ENCODE measurements at regions not wholly inside any gene's neighbourhood (a gene's known extent, or its start where the extent isn't known, plus 50 kb on each side); places are given as distances from the start of the nearest gene placed in this dataset.
"Not testable (repeated sequence)": the region's sequence is repeated elsewhere in the genome, so short reads cannot be mapped to it uniquely, and the experiment has no call there.

DNA sequence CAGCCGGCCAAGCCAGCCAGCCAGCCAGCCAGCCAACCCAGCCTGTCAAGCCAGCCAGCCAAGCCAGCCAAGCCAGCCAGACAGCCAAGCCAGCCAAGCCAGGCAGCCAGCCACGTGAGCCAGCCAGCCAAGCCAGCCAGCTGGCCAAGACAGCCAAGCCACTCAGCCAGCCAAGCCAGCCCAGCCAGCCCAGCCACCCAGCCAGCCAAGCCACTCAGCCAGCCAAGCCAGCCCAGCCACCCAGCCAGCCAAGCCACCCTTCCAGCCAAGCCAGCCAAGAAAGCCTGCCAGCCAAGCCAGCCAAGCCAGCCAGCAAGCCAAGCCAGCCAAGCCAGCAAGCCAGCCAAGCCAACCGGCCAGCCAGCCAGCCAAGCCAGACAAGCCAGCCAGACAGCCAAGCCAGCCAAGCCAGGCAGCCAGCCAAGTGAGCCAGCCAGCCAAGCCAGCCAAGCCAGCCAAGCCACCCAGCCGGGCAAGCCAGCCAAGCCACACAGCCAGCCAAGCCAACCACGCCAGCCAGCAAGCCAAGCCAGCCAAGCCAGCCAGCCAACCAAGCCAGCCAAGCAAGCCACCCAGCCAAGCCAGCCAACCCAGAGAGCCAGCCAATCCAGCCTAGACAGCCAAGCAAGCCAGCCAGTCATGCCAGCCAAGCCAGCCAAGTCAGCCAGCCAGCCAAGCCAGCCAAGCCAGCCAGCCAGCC lies 199.5 kb downstream of the GOLGA6L6 start:
- peaks cover 37 to 59% (median 46%) of the 10 kb centered on the region in 11 experiments for H3K9me3 ChIP-seq (replicated peaks in 1 of 11)
- no peak overlapping the region for H3K4me2 ChIP-seq
- H3K27me3 ChIP-seq = no peaks in the 10 kb centered on the region
- H3K4me3 ChIP-seq = peak overlapping the region in 3 of 10 experiments; percentile 11 to 40 (median 33); a peak in 2 of 20 replicates
- H3K27ac ChIP-seq = no peak overlapping the region
- no peaks in the 10 kb centered on the region for H3K4me1 ChIP-seq
- no peaks in the 10 kb centered on the region for H3K36me3 ChIP-seq
- H3K9ac ChIP-seq = no peak overlapping the region
- H4K20me1 ChIP-seq = no peaks in the 10 kb centered on the region; a peak in 1 of 22 replicates
- no peak for TF ChIP-seq Cebpa-rat (IDR thresholded peaks at IDR 0.05)

DNA sequence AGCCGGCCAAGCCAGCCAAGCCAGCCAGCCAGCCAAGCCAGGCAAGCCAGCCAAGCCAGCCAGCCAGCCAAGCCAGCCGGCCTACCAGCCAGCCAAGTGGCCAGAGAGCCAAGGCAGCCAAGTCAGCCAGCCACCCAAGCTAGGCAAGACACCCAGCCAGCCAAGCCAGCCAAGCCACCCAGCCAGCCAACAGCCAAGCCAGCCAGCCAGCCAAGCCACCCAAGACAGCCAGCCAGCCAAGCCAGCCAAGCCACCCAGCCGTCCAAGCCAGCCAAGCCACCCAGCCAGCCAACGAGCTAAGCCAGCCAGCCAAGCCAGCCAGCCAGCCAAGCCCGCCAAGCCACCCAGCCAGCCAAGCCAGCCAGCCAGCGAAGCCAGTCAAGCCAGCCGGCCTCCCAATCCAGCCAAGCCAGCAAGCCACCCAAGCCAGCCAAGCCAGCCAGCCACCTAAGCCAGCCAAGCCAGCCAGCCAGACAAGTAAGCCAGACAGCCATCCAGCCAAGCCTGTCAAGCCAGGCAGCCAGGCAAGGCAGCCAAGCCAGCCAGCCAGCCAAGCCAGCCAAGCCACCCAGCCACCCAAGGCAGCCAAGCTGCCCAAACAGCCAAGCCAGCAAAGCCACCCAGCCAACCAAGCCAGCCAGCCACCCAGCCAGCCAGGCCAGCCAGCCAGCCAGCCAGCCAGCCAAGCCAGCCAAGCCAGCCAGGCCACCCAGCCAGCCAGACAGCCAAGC lies 200.5 kb downstream of the GOLGA6L6 start:
- Histone ChIP-seq H3K27me3 (no peaks in the 10 kb centered on the region), H3K4me3 (peak overlapping the region in 7 of 10 experiments; percentile 0 to 17 (median 8); a peak in 9 of 20 replicates), H3K27ac (no peak overlapping the region), H3K9ac (no peak overlapping the region), H3K4me2 (no peak overlapping the region), H3K9me3 (replicated peaks in 1 of 11) (peaks cover 41 to 62% (median 51%) of the 10 kb centered on the region in 11 experiments), H3K36me3 (no peaks in the 10 kb centered on the region), H4K20me1 (no peaks in the 10 kb centered on the region), H3K4me1 (no peaks in the 10 kb centered on the region)
- TF ChIP-seq Cebpa-rat (IDR thresholded peaks at IDR 0.05) = peak in 4 of 11 experiments; percentile 3 to 24 (median 5); a peak in 3 of 22 replicates

DNA sequence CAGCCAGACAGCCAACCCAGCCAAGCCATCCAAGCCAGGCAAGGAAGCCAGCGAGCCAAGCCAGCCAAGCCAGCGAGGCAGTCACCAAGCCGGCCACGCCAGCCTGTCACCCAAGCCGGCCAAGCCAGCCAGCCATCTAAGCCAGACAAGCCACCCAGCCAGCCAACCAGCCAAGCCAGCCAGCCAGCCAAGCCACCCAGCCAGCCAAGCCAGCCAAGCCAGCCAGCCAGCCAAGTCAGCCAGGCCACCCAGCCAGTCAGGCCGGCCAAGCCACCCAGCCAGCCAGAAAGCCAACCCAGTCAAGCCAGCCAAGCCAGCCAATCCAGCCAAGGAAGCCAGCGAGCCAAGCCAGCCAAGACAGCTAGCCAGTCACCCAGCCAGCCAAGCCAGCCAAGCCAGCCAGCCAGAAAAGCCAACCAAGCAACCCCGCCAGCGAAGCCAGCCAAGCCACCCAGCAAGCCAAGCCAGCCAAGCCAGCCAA lies 201.2 kb downstream of the GOLGA6L6 start:
- no peaks in the 10 kb centered on the region for H3K27me3 ChIP-seq
- H3K4me3 ChIP-seq = peak overlapping the region in 3 of 10 experiments; percentile 2 to 8 (median 8); a peak in 1 of 20 replicates
- no peak overlapping the region for H3K9ac ChIP-seq
- no peak overlapping the region for H3K27ac ChIP-seq
- no peak overlapping the region for H3K4me2 ChIP-seq
- H4K20me1 ChIP-seq = no peaks in the 10 kb centered on the region
- H3K9me3 ChIP-seq (replicated peaks in 1 of 11) = peaks cover 41 to 62% (median 51%) of the 10 kb centered on the region in 11 experiments
- no peaks in the 10 kb centered on the region for H3K36me3 ChIP-seq
- TF ChIP-seq Cebpa-rat (IDR thresholded peaks at IDR 0.05) = peak in 1 of 11 experiments; percentile 8; a peak in 2 of 22 replicates
- no peaks in the 10 kb centered on the region for H3K4me1 ChIP-seq

DNA sequence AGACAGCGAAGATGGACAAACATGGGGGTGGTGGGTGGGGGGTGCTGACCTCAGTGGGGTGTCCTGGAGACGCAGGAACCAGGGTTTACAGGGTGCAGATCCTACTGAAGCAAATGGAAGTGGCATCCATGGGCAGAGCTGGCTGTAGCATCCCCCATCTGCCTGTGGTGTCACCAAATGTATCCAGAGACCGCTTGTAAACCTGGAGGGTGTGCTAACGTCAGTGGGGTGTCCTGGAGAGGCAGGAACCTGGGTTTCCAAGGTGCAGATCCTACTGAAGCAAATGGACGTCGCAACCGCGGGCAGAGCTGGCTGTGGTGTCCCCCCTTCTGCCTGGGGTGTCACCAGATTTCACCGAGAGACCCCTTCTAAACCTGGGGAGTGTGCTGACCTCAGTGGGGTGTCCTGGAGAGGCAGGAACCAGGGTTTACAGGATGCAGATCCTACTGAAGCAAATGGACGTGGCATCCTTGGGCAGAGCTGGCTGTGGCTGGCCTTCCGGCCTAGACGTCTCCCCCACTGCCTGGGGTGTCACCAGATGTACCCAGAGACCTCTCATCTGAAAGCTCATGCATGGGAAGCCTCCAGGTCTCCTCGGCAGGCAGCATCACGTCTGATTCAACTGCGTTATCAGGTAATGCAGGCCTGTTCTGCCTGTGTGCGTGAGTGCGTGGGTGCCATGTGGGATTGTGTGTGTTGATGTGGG lies 202.4 kb downstream of the GOLGA6L6 start:
- H3K27ac ChIP-seq, H3K27me3 ChIP-seq, H4K20me1 ChIP-seq, H3K4me3 ChIP-seq, H3K36me3 ChIP-seq, H3K9ac ChIP-seq, H3K4me2 ChIP-seq, H3K4me1 ChIP-seq: not testable (repeated sequence)
- peaks cover 41 to 53% (median 50%) of the 10 kb centered on the region in 11 experiments for H3K9me3 ChIP-seq (replicated peaks in 1 of 11)

DNA sequence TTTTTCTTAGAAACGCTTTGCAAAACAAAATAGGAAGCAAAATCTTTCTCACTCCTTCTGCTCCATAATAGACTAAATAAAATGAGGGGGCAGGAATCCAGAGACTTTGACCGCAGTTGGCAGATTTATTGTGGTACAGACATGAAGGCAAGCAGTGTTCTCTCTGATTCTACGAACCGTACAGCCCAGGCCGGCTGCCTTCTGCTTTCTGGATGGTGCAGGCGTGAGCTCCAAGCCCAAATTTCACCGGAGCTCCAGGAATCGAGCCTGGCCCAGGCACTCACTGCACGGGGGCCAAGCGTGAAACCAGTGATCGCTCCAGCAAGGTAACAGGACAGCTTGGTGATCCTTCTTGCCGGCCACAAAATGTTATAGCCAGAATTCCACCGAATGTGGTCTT lies 202.9 kb downstream of the GOLGA6L6 start:
- not testable (repeated sequence) for H3K4me1 ChIP-seq, H3K27ac ChIP-seq, H4K20me1 ChIP-seq, H3K4me2 ChIP-seq, H3K4me3 ChIP-seq, H3K9ac ChIP-seq, H3K27me3 ChIP-seq, H3K36me3 ChIP-seq
- peaks cover 39 to 47% (median 44%) of the 10 kb centered on the region in 11 experiments for H3K9me3 ChIP-seq (replicated peaks in 1 of 11)

DNA sequence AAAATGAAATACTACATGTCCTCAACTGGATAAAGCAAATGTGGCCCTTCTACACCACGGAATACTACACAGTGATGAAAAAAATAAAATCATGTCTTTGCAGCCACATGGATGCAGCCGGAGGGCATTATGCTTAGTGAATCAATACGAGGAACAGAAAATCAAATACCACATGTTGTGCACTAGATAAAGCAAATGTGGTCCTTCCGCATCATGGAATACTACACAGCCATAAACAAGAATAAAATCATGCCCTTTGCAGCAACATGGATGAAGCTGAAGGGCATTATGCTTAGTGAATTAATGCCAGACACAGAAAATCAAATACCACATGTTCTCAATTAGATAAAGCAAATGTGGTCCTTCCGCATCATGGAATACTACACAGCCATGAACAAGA lies 204.4 kb downstream of the GOLGA6L6 start:
- H3K9me3 ChIP-seq (replicated peaks in 1 of 11) = peaks cover 31 to 36% (median 34%) of the 10 kb centered on the region in 11 experiments
- H3K4me2 ChIP-seq, H3K27ac ChIP-seq, H4K20me1 ChIP-seq, H3K4me3 ChIP-seq, H3K9ac ChIP-seq, H3K36me3 ChIP-seq, H3K4me1 ChIP-seq, H3K27me3 ChIP-seq: not testable (repeated sequence)

DNA sequence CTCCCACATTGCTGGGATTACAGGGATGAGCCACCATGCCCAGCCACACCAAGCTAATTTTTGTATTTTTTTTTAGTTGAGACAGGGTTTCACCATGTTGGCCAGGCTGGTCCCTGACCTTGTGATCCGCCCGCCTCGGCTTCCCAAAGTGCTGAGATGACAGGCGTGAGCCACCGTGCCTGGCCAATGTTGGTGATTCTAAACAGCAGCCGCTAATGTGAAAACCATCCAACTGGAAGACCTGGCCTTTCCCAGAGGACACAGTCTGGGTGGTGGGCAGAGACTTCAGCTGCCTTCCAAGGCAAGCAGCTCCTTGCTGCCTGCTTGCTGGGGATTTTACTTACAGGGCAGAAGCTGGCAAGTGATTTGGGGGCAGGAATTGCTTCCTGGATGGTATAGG lies 207.1 kb downstream of the GOLGA6L6 start:
- not testable (repeated sequence) for H3K27me3 ChIP-seq, H3K4me2 ChIP-seq, H3K4me3 ChIP-seq, H4K20me1 ChIP-seq, H3K4me1 ChIP-seq, H3K27ac ChIP-seq, H3K36me3 ChIP-seq, H3K9ac ChIP-seq
- H3K9me3 ChIP-seq (replicated peaks in 1 of 11) = peaks cover 8 to 13% (median 11%) of the 10 kb centered on the region in 11 experiments

DNA sequence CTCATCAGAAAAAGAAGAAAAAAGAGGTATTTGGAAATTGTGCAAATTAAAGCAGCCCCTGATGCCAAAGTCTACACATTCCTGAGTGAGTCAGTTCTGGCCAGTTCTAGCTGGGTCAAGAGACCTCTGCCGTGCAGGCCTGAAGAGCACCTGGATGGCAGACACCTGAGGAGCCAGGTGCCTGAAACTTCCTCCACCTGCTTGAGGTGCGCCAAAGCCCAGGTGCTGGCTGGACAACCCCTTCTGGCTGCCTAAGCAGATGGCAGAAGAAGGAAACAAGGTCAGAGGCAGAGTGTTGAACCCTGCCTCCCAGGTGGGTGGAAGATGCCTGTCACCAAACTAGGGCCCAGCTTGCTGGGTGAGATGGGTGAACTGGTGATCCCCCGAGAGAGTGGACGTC lies 215.8 kb downstream of the GOLGA6L6 start:
- not testable (repeated sequence) for H3K4me1 ChIP-seq; H4K20me1 ChIP-seq; H3K9ac ChIP-seq; H3K36me3 ChIP-seq; H3K27me3 ChIP-seq; H3K4me2 ChIP-seq; H3K27ac ChIP-seq; H3K4me3 ChIP-seq; H3K9me3 ChIP-seq (replicated peaks in 1 of 11)

DNA sequence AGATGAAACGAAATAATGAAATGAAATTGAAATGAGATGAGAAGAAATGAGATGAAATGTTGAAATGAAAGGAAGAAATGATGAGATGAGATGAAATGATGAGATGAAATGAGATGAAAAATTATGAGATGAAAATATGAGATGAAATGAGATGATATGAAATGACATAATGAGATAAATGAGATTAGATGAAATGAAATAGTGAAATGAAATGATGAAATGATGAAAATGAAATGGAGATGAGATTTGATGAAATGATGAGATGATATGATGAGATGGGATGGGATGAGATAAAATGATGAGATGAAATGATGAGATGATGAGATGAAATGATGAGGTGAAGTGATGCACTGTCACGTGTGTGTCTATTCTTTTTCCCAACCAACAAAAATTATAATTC lies 224.5 kb downstream of the GOLGA6L6 start:
- H3K9me3 ChIP-seq (replicated peaks in 1 of 11); H4K20me1 ChIP-seq; H3K27me3 ChIP-seq; H3K9ac ChIP-seq; H3K4me2 ChIP-seq; H3K4me3 ChIP-seq; H3K4me1 ChIP-seq; H3K27ac ChIP-seq; H3K36me3 ChIP-seq: not testable (repeated sequence)

DNA sequence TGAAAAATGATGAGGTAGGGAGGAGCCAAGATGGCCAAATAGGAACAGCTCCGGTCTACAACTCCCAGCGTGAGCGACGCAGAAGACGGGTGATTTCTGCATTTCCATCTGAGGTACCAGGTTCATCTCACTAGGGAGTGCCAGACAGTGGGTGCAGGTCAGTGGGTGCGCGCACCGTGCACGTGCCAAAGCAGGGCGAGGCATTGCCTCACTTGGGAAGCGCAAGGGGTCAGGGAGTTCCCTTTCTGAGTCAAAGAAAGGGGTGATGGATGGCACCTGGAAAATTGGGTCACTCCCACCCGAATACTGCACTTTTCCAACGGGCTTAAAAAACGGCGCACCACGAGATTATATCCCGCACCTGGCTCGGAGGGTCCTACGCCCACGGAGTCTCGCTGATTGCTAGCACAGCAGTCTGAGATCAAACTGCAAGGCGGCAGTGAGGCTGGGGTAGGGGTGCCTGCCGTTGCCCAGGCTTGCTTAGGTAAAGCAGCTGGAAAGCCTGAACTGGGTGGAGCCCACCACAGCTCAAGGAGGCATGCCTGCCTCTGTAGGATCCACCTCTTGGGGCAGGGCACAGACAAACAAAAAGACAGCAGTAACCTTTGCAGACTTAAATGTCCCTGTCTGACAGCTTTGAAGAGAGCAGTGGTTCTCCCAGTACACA lies 230.5 kb downstream of the GOLGA6L6 start:
- H3K4me3 ChIP-seq; H3K27me3 ChIP-seq; H3K4me2 ChIP-seq; H3K27ac ChIP-seq; H3K9me3 ChIP-seq (replicated peaks in 1 of 11); H3K36me3 ChIP-seq; H3K4me1 ChIP-seq; H4K20me1 ChIP-seq; H3K9ac ChIP-seq: not testable (repeated sequence)

Data from BLaER1 treated with 17β-estradiol and CSF1 and Interleukin-3, amounts not matched to agents 10 nM and 100 nM (cell line).